ENCODE measurements at regions not wholly inside any gene's neighbourhood (a gene's known extent, or its start where the extent isn't known, plus 50 kb on each side); places are given as distances from the start of the nearest gene placed in this dataset.

- DNase-seq = no peak
Observed at GRCh38 chr13:61850794-61851193, 435.1 kb upstream of the PCDH20 start.

GRCh38 chr13:61838568-61838967, 422.9 kb upstream of the PCDH20 start:
- no peak for DNase-seq

- DNase-seq = no peak
Observed at GRCh38 chr13:61833228-61833627, 417.6 kb upstream of the PCDH20 start.

- no peak for DNase-seq
Observed at GRCh38 chr13:61831026-61831425, 415.4 kb upstream of the PCDH20 start.

- no peak for DNase-seq
Observed at GRCh38 chr13:61830475-61830874, 414.8 kb upstream of the PCDH20 start.

- no peak for DNase-seq
Observed at GRCh38 chr13:61824168-61824567, 408.5 kb upstream of the PCDH20 start.

GRCh38 chr13:61812286-61812685, 396.6 kb upstream of the PCDH20 start:
- DNase-seq = no peak

- DNase-seq = no peak
Observed at GRCh38 chr13:61810065-61810464, 394.4 kb upstream of the PCDH20 start.

- no peak for DNase-seq
Observed at GRCh38 chr13:61797397-61797796, 381.7 kb upstream of the PCDH20 start.

- no peak for DNase-seq
Observed at GRCh38 chr13:61795580-61795979, 379.9 kb upstream of the PCDH20 start.

GRCh38 chr13:61779456-61779855, 363.8 kb upstream of the PCDH20 start:
- DNase-seq = no peak

GRCh38 chr13:61778531-61778930, 362.9 kb upstream of the PCDH20 start:
- DNase-seq = no peak

- no peak for DNase-seq
Observed at GRCh38 chr13:61777899-61778298, 362.2 kb upstream of the PCDH20 start.

- no peak for DNase-seq
Observed at GRCh38 chr13:61777271-61777670, 361.6 kb upstream of the PCDH20 start.

GRCh38 chr13:61774903-61775302, 359.3 kb upstream of the PCDH20 start:
- DNase-seq = no peak

- no peak for DNase-seq
Observed at GRCh38 chr13:61770681-61771080, 355.0 kb upstream of the PCDH20 start.

- DNase-seq = no peak
Observed at GRCh38 chr13:61768175-61768574, 352.5 kb upstream of the PCDH20 start.

- no peak for DNase-seq
Observed at GRCh38 chr13:61766667-61767058, 351.0 kb upstream of the PCDH20 start.

- no peak for DNase-seq
Observed at GRCh38 chr13:61765940-61766666, 350.5 kb upstream of the PCDH20 start.

GRCh38 chr13:61765181-61765742, 349.6 kb upstream of the PCDH20 start:
- DNase-seq = no peak

GRCh38 chr13:61761690-61762089, 346.0 kb upstream of the PCDH20 start:
- DNase-seq = no peak

GRCh38 chr13:61760102-61760501, 344.5 kb upstream of the PCDH20 start:
- no peak for DNase-seq

- DNase-seq = no peak
Observed at GRCh38 chr13:61756031-61756430, 340.4 kb upstream of the PCDH20 start.

GRCh38 chr13:61751039-61751438, 335.4 kb upstream of the PCDH20 start:
- DNase-seq = no peak

- no peak for DNase-seq
Observed at GRCh38 chr13:61738236-61738750, 322.6 kb upstream of the PCDH20 start.
